Hepatocyte (in vitro differentiated cells): ENCODE measurements at regions not wholly inside any gene's neighbourhood (a gene's known extent, or its start where the extent isn't known, plus 50 kb on each side); places are given as distances from the start of the nearest gene placed in this dataset.

Source experiments
- DNase-seq: peaks from one replicate; pipeline ENCODE4 v3.0.0-alpha.2; 2016; ENCODE audit warnings: low spot score
- H2AFZ ChIP-seq: fragments of 200-600 bp; sonication (generic); 2 replicates; pipeline ENCODE4 v1.6.0; 2016; ENCODE audit warnings: antibody characterized with exemption, mild to moderate bottlenecking
- H3K27ac ChIP-seq: fragments of 200-600 bp; sonication (generic); 2 replicates; pipeline ENCODE4 v1.5.1; 2016; ENCODE audit warnings: mild to moderate bottlenecking
- H3K27me3 ChIP-seq: fragments of 200-600 bp; sonication (generic); 2 replicates; pipeline ENCODE4 v1.6.1; 2016
- H3K36me3 ChIP-seq: fragments of 200-600 bp; sonication (generic); replicated peaks from 2 replicates; pipeline ENCODE4 v1.5.1; 2016; ENCODE audit warnings: low read depth; ENCODE audit not compliant: insufficient read depth
- H3K4me1 ChIP-seq: fragments of 200-600 bp; sonication (generic); 2 replicates; pipeline ENCODE4 v1.5.1; 2016; ENCODE audit warnings: mild to moderate bottlenecking, moderate library complexity; ENCODE audit not compliant: insufficient read depth
- H3K4me2 ChIP-seq: fragments of 200-600 bp; sonication (generic); 2 replicates; pipeline ENCODE4 v1.6.0; 2016
- H3K4me3 ChIP-seq: fragments of 200-600 bp; sonication (generic); 2 replicates; pipeline ENCODE4 v1.5.1; 2016; ENCODE audit warnings: mild to moderate bottlenecking
- H3K79me2 ChIP-seq: fragments of 200-600 bp; sonication (generic); 2 replicates; pipeline ENCODE4 v1.6.0; 2017; ENCODE audit warnings: mild to moderate bottlenecking
- H3K9me2 ChIP-seq: fragments of 200-600 bp; sonication (generic); replicated peaks from 2 replicates; pipeline ENCODE4 v1.6.0; 2017; ENCODE audit warnings: mild to moderate bottlenecking; ENCODE audit not compliant: insufficient read depth
- H3K9me3 ChIP-seq: fragments of 200-600 bp; sonication (generic); 2 replicates; pipeline ENCODE4 v1.5.1; 2016; ENCODE audit warnings: low read depth, mild to moderate bottlenecking
- H4K20me1 ChIP-seq: fragments of 200-600 bp; sonication (generic); 2 replicates; pipeline ENCODE4 v1.6.0; 2016; ENCODE audit warnings: mild to moderate bottlenecking; ENCODE audit not compliant: insufficient read depth, poor library complexity, severe bottlenecking
- EZH2 ChIP-seq: fragments of 200-600 bp; sonication (generic); IDR thresholded peaks from 2 replicates; pipeline ENCODE4 v1.6.1; 2016; ENCODE audit warnings: antibody characterized with exemption, mild to moderate bottlenecking, borderline replicate concordance
- EZH2phosphoT487 ChIP-seq: fragments of 200-600 bp; sonication (generic); IDR thresholded peaks from one replicate; pipeline ENCODE4 v1.6.1; 2018; ENCODE audit warnings: antibody characterized with exemption, mild to moderate bottlenecking, low read depth, moderate library complexity; ENCODE audit not compliant: unreplicated experiment, severe bottlenecking
- WGBS: methylation state at CpG from one replicate; pipeline ENCODE4 v1.1.6; 2016; ENCODE audit warnings: low lambda C conversion rate; ENCODE audit errors: missing lambda C conversion rate; 5-methylcytosine and 5-hydroxymethylcytosine counted together
- TF ChIP-seq, protein P1 (sequence below): fragments of 200-600 bp; sonication (generic); IDR thresholded peaks from 2 replicates; pipeline ENCODE4 v1.5.1; 2016; ENCODE audit warnings: antibody characterized with exemption, mild to moderate bottlenecking; ENCODE audit not compliant: poor library complexity

DNA sequence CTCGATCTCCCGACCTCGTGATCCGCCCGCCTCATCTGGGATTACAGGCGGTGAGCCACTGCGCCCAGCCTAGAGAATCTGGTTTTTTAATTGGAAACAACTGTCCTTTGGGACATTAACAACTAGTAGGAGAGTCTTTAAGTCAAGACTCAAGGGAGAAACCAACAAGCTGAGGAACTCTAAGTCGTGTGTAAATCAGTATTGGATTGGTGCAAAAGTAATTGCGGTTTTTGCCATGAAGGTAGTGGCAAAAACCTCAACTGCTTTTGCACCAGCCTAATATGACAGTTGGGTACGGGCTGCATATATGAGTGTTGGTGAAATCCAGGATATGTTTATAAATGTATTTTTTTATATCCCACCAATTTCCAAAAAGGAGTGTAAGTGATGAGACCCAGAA is 113.9 kb upstream of the PLXNA4 start:
- Histone ChIP-seq H3K27ac (no peak overlapping the region), H3K4me1 (no peaks in the 10 kb centered on the region), H3K79me2 (no peaks in the 10 kb centered on the region), H3K9me2 (no peaks in the 10 kb centered on the region), H4K20me1 (no peaks in the 10 kb centered on the region), H3K9me3 (no peaks in the 10 kb centered on the region), H3K4me3 (no peak overlapping the region), H3K4me2 (no peak overlapping the region), H2AFZ (no peak overlapping the region), H3K36me3 (no peaks in the 10 kb centered on the region), H3K27me3 (peaks cover 4% of the 10 kb centered on the region)
- TF ChIP-seq, protein P1, sequence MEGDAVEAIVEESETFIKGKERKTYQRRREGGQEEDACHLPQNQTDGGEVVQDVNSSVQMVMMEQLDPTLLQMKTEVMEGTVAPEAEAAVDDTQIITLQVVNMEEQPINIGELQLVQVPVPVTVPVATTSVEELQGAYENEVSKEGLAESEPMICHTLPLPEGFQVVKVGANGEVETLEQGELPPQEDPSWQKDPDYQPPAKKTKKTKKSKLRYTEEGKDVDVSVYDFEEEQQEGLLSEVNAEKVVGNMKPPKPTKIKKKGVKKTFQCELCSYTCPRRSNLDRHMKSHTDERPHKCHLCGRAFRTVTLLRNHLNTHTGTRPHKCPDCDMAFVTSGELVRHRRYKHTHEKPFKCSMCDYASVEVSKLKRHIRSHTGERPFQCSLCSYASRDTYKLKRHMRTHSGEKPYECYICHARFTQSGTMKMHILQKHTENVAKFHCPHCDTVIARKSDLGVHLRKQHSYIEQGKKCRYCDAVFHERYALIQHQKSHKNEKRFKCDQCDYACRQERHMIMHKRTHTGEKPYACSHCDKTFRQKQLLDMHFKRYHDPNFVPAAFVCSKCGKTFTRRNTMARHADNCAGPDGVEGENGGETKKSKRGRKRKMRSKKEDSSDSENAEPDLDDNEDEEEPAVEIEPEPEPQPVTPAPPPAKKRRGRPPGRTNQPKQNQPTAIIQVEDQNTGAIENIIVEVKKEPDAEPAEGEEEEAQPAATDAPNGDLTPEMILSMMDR = no peak
- TF ChIP-seq EZH2phosphoT487 (no peak), EZH2 (no peak)
- WGBS = over 99% methylated on average over 10 of the region's 10 CpGs
- DNase-seq = no peak

DNA sequence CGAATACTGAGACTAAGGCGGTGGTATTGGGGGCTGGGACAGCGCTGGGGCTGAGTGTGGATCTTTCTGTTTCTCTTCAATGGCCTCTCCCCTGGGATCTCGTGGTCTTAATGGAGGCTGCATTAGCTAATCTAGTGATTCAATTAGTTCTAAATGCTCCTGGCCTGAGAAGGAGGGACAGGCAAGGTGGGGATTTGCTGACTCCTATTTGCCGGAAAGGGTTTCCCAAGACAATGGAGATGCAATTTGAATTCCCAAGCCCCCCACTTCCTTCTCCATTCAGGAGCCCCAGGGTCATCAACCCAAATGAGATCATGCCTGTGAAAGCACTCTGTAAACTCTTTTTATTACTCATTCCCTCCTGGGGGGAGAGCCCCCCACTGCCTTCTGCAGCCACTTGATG is 111.7 kb upstream of the PLXNA4 start:
- Histone ChIP-seq H3K9me2 (no peaks in the 10 kb centered on the region), H3K4me3 (no peak overlapping the region), H2AFZ (no peak overlapping the region), H3K27me3 (peaks cover 4% of the 10 kb centered on the region), H3K79me2 (no peaks in the 10 kb centered on the region), H4K20me1 (no peaks in the 10 kb centered on the region), H3K36me3 (no peaks in the 10 kb centered on the region), H3K4me2 (no peak overlapping the region), H3K9me3 (no peaks in the 10 kb centered on the region), H3K4me1 (no peaks in the 10 kb centered on the region), H3K27ac (no peak overlapping the region)
- no peak for DNase-seq
- no peak for TF ChIP-seq EZH2
- TF ChIP-seq, protein P1 = no peak
- no peak for TF ChIP-seq EZH2phosphoT487
- WGBS = 38% methylated on average over 5 of the region's 5 CpGs

DNA sequence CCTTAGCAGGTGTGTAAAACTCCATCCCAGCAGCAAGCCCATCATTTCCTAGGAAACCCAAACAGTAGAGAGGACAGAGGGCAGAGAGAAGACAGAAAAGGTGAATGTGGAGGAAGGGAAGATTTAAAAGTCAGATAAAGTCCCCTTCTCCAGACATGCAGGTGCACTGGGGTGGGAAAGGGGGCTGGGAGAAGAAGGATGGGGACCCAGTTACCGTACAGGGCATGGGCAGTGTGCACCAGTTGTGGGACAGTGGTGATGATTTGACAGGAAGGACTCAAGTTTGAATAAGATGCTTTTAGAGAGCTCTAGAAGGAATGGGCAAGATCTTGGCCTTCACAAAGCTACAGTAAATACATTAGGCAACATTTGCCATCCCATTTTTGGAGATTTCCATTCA is 110.7 kb upstream of the PLXNA4 start:
- no peak overlapping the region for H2AFZ ChIP-seq
- 92% methylated on average over 1 of the region's 1 CpG for WGBS
- H3K27me3 ChIP-seq = peaks cover 4% of the 10 kb centered on the region
- no peak overlapping the region for H3K4me3 ChIP-seq
- H3K4me2 ChIP-seq = no peak overlapping the region
- no peaks in the 10 kb centered on the region for H3K9me2 ChIP-seq
- no peak for DNase-seq
- H3K79me2 ChIP-seq = no peaks in the 10 kb centered on the region
- no peak overlapping the region for H3K27ac ChIP-seq
- no peaks in the 10 kb centered on the region for H3K36me3 ChIP-seq
- no peaks in the 10 kb centered on the region for H4K20me1 ChIP-seq
- H3K9me3 ChIP-seq = no peaks in the 10 kb centered on the region
- TF ChIP-seq, protein P1 = no peak
- TF ChIP-seq EZH2 (no peak), EZH2phosphoT487 (no peak)
- H3K4me1 ChIP-seq = no peaks in the 10 kb centered on the region

DNA sequence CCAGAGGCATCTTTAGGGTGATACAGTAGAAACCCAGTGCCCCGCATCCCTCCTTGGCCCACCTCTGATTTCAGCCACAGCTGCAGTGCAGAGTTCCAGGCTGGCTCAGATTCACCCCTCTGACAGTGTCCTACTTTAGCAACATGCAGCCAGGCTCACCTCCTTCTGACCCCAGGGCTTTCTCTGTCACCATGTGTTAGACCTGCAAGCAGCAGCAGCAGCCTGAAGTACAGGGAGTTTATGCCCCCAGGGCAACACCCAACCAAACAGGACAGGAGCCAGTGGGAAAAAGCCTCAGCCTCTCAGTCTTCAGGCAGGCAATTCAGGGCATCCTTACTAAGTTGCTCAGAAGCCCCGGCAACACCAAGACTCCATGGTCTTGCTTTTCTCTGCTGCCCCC is 109.0 kb upstream of the PLXNA4 start:
- H3K4me2 ChIP-seq = no peak overlapping the region
- H3K4me3 ChIP-seq = no peak overlapping the region
- 80% methylated on average over 2 of the region's 2 CpGs for WGBS
- H3K36me3 ChIP-seq = no peaks in the 10 kb centered on the region
- H3K9me2 ChIP-seq = no peaks in the 10 kb centered on the region
- DNase-seq = no peak
- H3K9me3 ChIP-seq = no peaks in the 10 kb centered on the region
- no peak overlapping the region for H3K27ac ChIP-seq
- TF ChIP-seq EZH2phosphoT487 = no peak
- TF ChIP-seq, protein P1 = no peak
- H4K20me1 ChIP-seq = no peaks in the 10 kb centered on the region
- no peak overlapping the region for H2AFZ ChIP-seq
- peaks cover 4% of the 10 kb centered on the region for H3K27me3 ChIP-seq
- H3K4me1 ChIP-seq = no peaks in the 10 kb centered on the region
- H3K79me2 ChIP-seq = no peaks in the 10 kb centered on the region
